ENCODE measurements at regions not wholly inside any gene's neighbourhood (a gene's known extent, or its start where the extent isn't known, plus 50 kb on each side); places are given as distances from the start of the nearest gene placed in this dataset.

- TF ChIP-seq ATF3 (IDR thresholded peaks at IDR 0.05; ENCODE audit: insufficient read depth, low read depth, low read length), result no peak
Measured at GRCh38 chr2:71831193-71831577, 316.5 kb downstream of the CYP26B1 start (continued).
